Astrocyte (in vitro differentiated cells and primary cell): ENCODE measurements at regions not wholly inside any gene's neighbourhood (a gene's known extent, or its start where the extent isn't known, plus 50 kb on each side); places are given as distances from the start of the nearest gene placed in this dataset.

Source experiments
- DNase-seq: peaks from one replicate; pipeline ENCODE4 v3.0.0-alpha.2; 2010; ENCODE audit warnings: low read depth
- FAIRE-seq: peaks from 2 replicates; lab custom pipeline; 2011; peaks lifted over from hg19 to GRCh38; lab: Jason Lieb, UNC
- H2AFZ ChIP-seq: 2 replicates; pipeline ENCODE4 v1.6.0; 2012; ENCODE audit warnings: low read depth, low read length, inconsistent platforms
- H3K27ac ChIP-seq: 2 replicates; pipeline ENCODE4 v1.5.1; 2011; ENCODE audit warnings: low read depth, low read length, inconsistent platforms
- H3K27me3 ChIP-seq: 2 replicates; pipeline ENCODE4 v1.6.0; 2011; ENCODE audit warnings: low read length, inconsistent platforms; ENCODE audit not compliant: insufficient read depth
- H3K36me3 ChIP-seq: 2 replicates; pipeline ENCODE4 v1.5.1; 2011; ENCODE audit warnings: low read length, inconsistent platforms; ENCODE audit not compliant: insufficient read depth
- H3K4me1 ChIP-seq: 2 replicates; pipeline ENCODE4 v1.5.1; 2011; ENCODE audit warnings: low read length, inconsistent platforms; ENCODE audit not compliant: insufficient read depth
- H3K4me2 ChIP-seq: 2 replicates; pipeline ENCODE4 v1.6.0; 2012; ENCODE audit warnings: low read length, inconsistent platforms
- H3K4me3 ChIP-seq: 2 replicates; pipeline ENCODE4 v1.5.1; 2011; ENCODE audit warnings: low read depth, mild to moderate bottlenecking, low read length, inconsistent platforms; ENCODE audit not compliant: insufficient read depth
- H3K79me2 ChIP-seq: 2 replicates; pipeline ENCODE4 v1.6.0; 2012; ENCODE audit warnings: mild to moderate bottlenecking, low read length, inconsistent platforms; ENCODE audit not compliant: insufficient read depth
- H3K9ac ChIP-seq: 2 replicates; pipeline ENCODE4 v1.6.0; 2012; ENCODE audit warnings: mild to moderate bottlenecking, low read length, inconsistent platforms
- H3K9me3 ChIP-seq: 2 replicates; pipeline ENCODE4 v1.5.1; 2012; ENCODE audit warnings: low read depth, mild to moderate bottlenecking, low read length, inconsistent platforms; ENCODE audit not compliant: insufficient read depth
- H4K20me1 ChIP-seq: 2 replicates; pipeline ENCODE4 v1.6.0; 2012; ENCODE audit warnings: low read length, inconsistent platforms; ENCODE audit not compliant: insufficient read depth
- H3K27ac Mint-ChIP-seq: one replicate; pipeline ENCODE4 v1.8.0; 2021; ENCODE audit warnings: mild to moderate bottlenecking, mixed read lengths; ENCODE audit not compliant: unreplicated experiment
- H3K27me3 Mint-ChIP-seq: one replicate; pipeline ENCODE4 v1.8.0; 2021; ENCODE audit warnings: low read depth, mixed read lengths; ENCODE audit not compliant: unreplicated experiment
- H3K36me3 Mint-ChIP-seq: one replicate; pipeline ENCODE4 v1.8.0; 2021; ENCODE audit warnings: low read depth, mixed read lengths; ENCODE audit not compliant: unreplicated experiment
- H3K4me1 Mint-ChIP-seq: one replicate; pipeline ENCODE4 v1.8.0; 2021; ENCODE audit warnings: low read depth, mixed read lengths; ENCODE audit not compliant: unreplicated experiment
- H3K4me3 Mint-ChIP-seq: one replicate; pipeline ENCODE4 v1.8.0; 2021; ENCODE audit warnings: mild to moderate bottlenecking, moderate library complexity, mixed read lengths; ENCODE audit not compliant: unreplicated experiment
- H3K9me3 Mint-ChIP-seq: one replicate; pipeline ENCODE4 v1.8.0; 2021; ENCODE audit warnings: mild to moderate bottlenecking, mixed read lengths; ENCODE audit not compliant: unreplicated experiment
- CTCF ChIP-seq: IDR thresholded peaks from 2 replicates; pipeline ENCODE4 v1.5.1; 2011; ENCODE audit warnings: low read depth, mild to moderate bottlenecking, inconsistent platforms, low read length, moderate library complexity; ENCODE audit not compliant: insufficient read depth
- EZH2 ChIP-seq: IDR thresholded peaks from 2 replicates; pipeline ENCODE4 v1.6.1; 2012; ENCODE audit warnings: mild to moderate bottlenecking, low read length, inconsistent platforms; ENCODE audit not compliant: insufficient read depth

GRCh38 chr20:53839423-53840176, 230.8 kb downstream of the BCAS1 start:
- no peak for TF ChIP-seq CTCF
- no peak for TF ChIP-seq EZH2
- Mint-ChIP-seq H3K9me3 (peaks cover 3% of the 10 kb centered on the region), H3K4me1 (peaks cover 2% of the 10 kb centered on the region), H3K36me3 (no peaks in the 10 kb centered on the region), H3K27ac (peak overlapping the region; percentile 83), H3K27me3 (no peaks in the 10 kb centered on the region), H3K4me3 (no peak overlapping the region)
- Histone ChIP-seq H3K79me2 (no peaks in the 10 kb centered on the region), H3K9ac (no peak overlapping the region), H2AFZ (no peak overlapping the region), H3K9me3 (no peaks in the 10 kb centered on the region), H3K36me3 (no peaks in the 10 kb centered on the region), H3K27me3 (no peaks in the 10 kb centered on the region), H3K4me2 (no peak overlapping the region), H3K4me1 (no peaks in the 10 kb centered on the region), H4K20me1 (no peaks in the 10 kb centered on the region), H3K27ac (no peak overlapping the region), H3K4me3 (no peak overlapping the region)
- FAIRE-seq, result no peak
- DNase-seq, result no peak

- Mint-ChIP-seq H3K27ac (no peak overlapping the region), H3K4me1 (peaks cover 10% of the 10 kb centered on the region), H3K36me3 (peaks cover 3% of the 10 kb centered on the region), H3K9me3 (no peaks in the 10 kb centered on the region), H3K27me3 (no peaks in the 10 kb centered on the region), H3K4me3 (no peak overlapping the region)
- H3K9ac ChIP-seq, result no peak overlapping the region
- no peaks in the 10 kb centered on the region for H3K9me3 ChIP-seq
- DNase-seq (no peak), FAIRE-seq (no peak)
- no peaks in the 10 kb centered on the region for H4K20me1 ChIP-seq
- no peaks in the 10 kb centered on the region for H3K79me2 ChIP-seq
- no peak overlapping the region for H2AFZ ChIP-seq
- no peak overlapping the region for H3K27ac ChIP-seq
- H3K27me3 ChIP-seq, result no peaks in the 10 kb centered on the region
- peaks cover 6% of the 10 kb centered on the region for H3K4me1 ChIP-seq
- no peak overlapping the region for H3K4me3 ChIP-seq
- TF ChIP-seq CTCF (no peak), EZH2 (no peak)
- H3K36me3 ChIP-seq, result no peaks in the 10 kb centered on the region
- no peak overlapping the region for H3K4me2 ChIP-seq
Measured at GRCh38 chr20:53838311-53838868, 232.0 kb downstream of the BCAS1 start.
